Stimulated activated CD4-positive, alpha-beta T cell treated with anti-CD3 and anti-CD28 coated beads, Interleukin-2, amount 100 ng/mL, for 4 hours (primary cell): ENCODE measurements at regions not wholly inside any gene's neighbourhood (a gene's known extent, or its start where the extent isn't known, plus 50 kb on each side); places are given as distances from the start of the nearest gene placed in this dataset.
"Not testable (repeated sequence)": the region's sequence is repeated elsewhere in the genome, so short reads cannot be mapped to it uniquely, and the experiment has no call there.

Experiments used
- DNase-seq: peaks from one replicate; pipeline ENCODE4 v3.0.0-alpha.2; 2020; ENCODE audit warnings: low read depth

- no peak for DNase-seq
Measured at GRCh38 chr9:78905387-78905786, 608.5 kb downstream of the PSAT1 start.

GRCh38 chr9:78905986-78906755, 609.2 kb downstream of the PSAT1 start:
- no peak for DNase-seq

GRCh38 chr9:78909566-78909965, 612.6 kb downstream of the PSAT1 start:
- DNase-seq, result no peak

GRCh38 chr9:78916884-78917283, 620.0 kb downstream of the PSAT1 start:
- DNase-seq, result not testable (repeated sequence)

GRCh38 chr9:78918976-78919375, 622.1 kb downstream of the PSAT1 start:
- no peak for DNase-seq

GRCh38 chr9:78919701-78920100, 622.8 kb downstream of the PSAT1 start:
- no peak for DNase-seq

- DNase-seq, result no peak
Measured at GRCh38 chr9:78921341-78921740, 624.4 kb downstream of the PSAT1 start.

- DNase-seq, result no peak
Measured at GRCh38 chr9:78923966-78924659, 627.2 kb downstream of the PSAT1 start.

GRCh38 chr9:78927099-78927940, 630.4 kb downstream of the PSAT1 start:
- DNase-seq, result no peak

GRCh38 chr9:78928625-78929405, 631.9 kb downstream of the PSAT1 start:
- no peak for DNase-seq

- DNase-seq, result no peak
Measured at GRCh38 chr9:78930281-78930680, 633.4 kb downstream of the PSAT1 start.

GRCh38 chr9:78932849-78933627, 636.1 kb downstream of the PSAT1 start:
- DNase-seq, result no peak

GRCh38 chr9:78934880-78935279, 636.9 kb upstream of the TLE4 start:
- DNase-seq, result no peak

GRCh38 chr9:78938821-78939220, 632.9 kb upstream of the TLE4 start:
- no peak for DNase-seq

- no peak for DNase-seq
Measured at GRCh38 chr9:78939311-78940065, 632.3 kb upstream of the TLE4 start.

- DNase-seq, result no peak
Measured at GRCh38 chr9:78940121-78940855, 631.5 kb upstream of the TLE4 start.

GRCh38 chr9:78954286-78954685, 617.5 kb upstream of the TLE4 start:
- DNase-seq, result no peak

GRCh38 chr9:78958892-78959291, 612.9 kb upstream of the TLE4 start:
- no peak for DNase-seq

- DNase-seq, result no peak
Measured at GRCh38 chr9:78962156-78962555, 609.6 kb upstream of the TLE4 start.

GRCh38 chr9:78963911-78964310, 607.9 kb upstream of the TLE4 start:
- no peak for DNase-seq
